Activated CD4-positive, CD25-positive, alpha-beta regulatory T cell treated with anti-CD3 and anti-CD28 coated beads, Interleukin-2, amount 50 U/mL, for 24 hours (primary cell): ENCODE measurements at regions not wholly inside any gene's neighbourhood (a gene's known extent, or its start where the extent isn't known, plus 50 kb on each side); places are given as distances from the start of the nearest gene placed in this dataset.
A peak's percentile ranks its signal among the peaks of the same experiment; 100 is the strongest.

Experiments used
- ATAC-seq, 2 donors: fragments of 150-1000 bp; cut with Tn5 transposase; one replicate each; pipeline ENCODE4 v1.10.0; 2021; ENCODE audit warnings: mild to moderate bottlenecking in 1 of 2, moderate library complexity in 1 of 2

DNA sequence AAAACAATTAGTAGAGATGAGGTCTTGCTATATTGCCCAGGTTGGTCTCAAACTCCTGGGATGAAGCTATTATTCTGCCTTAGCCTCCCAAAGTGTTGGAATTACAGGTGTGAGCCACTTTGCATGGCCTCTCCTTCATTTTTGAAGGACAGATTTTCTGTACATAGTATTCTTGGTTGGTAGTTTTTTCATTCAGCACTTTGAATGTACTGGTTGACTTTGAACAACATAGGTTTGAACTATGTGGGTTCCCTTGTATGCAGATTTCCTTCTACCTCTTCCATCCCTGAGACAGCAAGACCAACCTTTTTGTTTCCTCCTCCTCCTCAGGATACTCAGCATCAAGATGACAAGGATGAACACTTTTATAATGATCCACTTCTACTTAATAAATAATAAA lies 436.4 kb downstream of the QKI start:
- ATAC-seq: no peak

DNA sequence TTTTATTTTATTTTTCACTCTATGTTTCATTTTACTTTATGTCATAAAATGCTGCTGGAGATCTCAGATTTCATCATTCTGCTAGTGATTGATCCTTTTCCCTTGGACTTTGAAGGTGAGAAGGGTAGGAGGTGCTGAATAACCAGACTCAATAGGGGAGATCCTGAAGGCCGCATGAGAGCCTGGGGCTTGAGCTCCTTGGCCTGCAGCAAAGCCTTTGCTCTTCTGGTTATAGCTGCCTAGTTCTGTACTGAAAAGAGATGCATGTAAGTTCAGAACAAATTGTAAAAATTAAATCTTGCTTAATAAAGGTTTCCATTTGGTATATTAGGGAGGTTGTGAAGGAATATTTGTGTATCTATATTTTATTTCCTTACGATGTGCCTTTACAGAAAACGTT lies 430.2 kb downstream of the QKI start:
- ATAC-seq: no peak

DNA sequence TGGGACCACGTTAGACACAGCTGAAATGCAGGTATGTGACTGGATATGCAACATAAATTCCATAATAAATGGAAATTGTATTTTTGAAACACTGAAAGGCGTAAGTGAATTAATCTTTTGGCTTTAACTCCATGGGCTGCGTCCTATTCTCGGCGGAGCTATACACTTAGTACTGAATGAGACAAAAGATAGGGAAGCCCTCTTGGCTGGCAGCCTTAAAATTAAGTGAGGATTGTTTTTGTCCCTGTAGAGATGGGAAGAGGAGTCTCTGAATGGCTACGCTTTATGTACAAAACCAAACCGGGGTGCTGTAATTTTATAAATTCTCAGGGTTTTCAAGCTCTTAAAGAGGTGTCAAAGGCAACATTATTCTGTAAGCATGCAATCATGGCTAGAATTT lies 429.8 kb downstream of the QKI start:
- no peak for ATAC-seq

DNA sequence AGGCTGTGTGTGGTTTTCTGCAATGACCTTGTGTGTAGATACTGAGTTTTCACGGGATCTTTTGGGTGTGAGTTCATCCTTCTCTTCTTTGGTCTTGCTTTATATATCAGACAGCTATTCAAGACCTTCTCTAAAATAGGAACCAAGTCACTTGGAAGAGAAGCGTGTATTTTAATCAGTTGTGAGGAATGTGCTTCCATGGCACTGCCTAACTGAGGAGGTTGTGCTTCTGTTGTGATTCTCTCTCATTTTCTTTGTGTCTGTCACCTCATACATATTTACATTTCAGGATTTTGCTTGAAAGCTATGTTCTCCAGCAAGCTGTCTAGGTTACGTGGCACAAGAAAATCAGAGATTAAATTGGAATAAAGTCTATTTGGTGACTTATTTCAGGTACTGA lies 428.7 kb downstream of the QKI start:
- no peak for ATAC-seq

DNA sequence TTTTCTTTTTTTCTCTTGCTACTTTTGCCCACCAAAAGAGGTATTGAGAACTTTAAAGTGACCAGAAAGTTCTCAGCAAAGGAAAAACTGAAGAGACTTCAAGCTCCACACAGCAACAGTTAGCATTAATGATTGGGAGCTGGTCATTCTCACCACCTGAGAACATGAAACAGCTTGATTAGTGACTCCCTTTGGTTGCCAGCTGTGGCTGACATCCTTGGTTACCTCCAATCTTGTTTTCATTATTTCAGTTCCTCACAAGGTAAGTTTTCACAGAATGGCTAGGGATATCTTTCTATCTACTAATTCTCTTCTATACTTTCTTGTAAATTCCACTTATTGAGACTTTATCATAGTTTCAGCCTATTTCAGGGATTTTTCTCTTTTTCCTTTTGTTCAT lies 427.9 kb downstream of the QKI start:
- no peak for ATAC-seq

DNA sequence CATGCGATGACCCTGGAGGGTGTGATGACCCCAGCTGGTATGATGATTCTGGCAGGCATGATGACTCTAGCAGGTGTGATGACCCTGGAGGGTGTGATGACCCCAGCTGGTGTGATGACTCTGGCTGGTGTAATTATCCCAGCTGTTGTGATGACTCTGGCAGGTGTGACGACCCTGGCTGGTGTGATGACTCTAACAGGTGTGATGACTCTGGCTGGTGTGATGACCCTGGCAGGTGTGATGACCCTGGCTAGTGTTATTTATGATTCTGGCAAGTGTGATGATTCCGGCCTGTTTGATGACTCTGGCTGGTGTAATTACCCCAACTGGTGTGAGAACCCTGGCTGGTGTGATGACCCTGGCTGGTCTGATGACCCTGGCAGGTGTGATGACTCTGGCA lies 427.2 kb downstream of the QKI start:
- no peak for ATAC-seq

DNA sequence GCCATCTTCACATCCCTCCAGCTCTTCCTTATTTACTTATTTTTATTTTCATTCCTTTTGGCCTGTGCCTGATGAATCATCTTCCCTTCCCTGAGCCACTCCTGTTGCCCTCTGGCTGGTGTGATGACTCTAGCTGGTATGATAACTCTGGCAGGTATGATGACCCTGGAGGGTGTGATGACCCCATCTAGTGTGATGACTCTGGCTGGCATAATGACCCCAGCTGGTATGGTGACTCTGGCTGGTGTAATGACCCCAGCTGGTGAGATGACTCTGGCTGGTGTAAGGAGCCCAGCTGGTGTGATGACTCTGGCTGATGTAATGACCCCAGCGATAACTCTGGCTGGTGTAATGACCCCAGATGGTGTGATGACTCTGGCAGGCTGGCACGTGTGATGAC lies 426.8 kb downstream of the QKI start:
- no peak for ATAC-seq

DNA sequence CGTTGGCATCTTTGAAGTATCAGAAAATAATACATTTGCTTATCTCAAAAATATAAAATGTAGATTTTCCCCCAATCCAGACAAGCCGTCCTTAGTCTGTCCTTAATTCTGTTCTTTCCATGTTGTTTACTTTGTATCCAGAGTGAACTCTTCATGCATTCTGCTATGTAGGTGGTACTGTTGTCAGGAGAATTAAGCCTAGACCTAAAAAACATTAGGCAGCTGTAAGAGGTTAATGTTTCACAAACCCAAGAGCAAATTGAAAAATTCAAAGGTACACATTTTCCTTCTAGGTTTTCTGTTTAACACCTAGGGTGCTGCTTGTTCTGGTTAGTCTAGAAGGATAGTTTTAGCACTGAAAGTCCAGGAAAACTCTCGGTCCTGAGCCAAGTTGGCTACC lies 426.4 kb downstream of the QKI start:
- no peak for ATAC-seq

DNA sequence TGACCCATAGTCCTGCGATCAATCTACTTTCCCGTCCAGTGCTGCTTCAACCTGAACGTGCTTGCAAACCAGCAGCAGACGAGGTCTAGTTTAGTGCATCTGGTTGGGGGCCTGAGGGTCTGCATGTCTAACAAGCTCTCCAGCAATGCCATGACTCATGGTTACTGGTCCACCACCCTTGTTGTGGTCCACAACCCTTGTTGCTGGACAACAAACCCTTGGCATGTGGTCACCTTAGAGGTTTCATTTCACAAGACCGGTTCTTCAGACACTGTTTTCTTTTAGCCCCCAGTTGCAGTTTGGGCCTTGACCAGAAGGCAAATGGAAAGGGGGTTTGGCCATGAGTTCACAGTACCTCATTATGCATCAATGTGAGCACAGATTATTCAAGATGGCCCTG lies 424.8 kb downstream of the QKI start:
- ATAC-seq: no peak

DNA sequence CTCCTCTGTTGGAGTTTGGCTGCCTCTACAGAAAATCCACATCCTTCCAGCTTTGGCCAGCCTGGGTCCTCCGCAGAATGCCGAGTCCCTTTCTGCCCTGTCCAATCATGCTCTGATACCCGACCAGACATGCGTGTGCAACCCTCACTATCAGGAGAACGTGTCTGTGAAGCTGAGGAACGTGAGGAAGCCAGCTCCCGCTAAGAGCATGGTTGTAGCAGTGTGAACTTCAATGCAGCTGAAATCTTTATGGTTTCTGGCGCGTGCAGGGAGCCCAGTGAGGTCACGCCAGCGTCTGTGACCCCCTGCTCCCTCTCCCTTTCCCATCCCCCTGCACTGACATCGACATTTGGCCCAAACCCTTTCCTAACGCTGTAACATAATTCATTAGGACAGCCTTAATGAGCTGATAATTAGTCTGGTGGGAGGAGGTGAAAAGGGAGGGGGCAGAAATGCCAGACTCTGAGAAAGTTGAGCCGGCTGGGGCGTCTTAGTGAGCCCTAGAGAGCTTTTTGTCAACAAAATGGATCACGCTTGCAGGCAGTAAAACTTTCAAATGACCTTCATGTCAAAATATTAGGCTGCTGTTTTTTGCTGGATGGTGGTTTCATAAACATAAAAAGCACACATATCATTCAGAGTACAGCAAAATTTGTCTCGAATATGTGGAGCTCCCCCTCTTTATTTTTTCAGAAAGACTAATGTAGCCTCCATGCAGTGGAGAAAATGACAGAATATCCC lies 423.3 kb downstream of the QKI start:
- ATAC-seq: no peak

DNA sequence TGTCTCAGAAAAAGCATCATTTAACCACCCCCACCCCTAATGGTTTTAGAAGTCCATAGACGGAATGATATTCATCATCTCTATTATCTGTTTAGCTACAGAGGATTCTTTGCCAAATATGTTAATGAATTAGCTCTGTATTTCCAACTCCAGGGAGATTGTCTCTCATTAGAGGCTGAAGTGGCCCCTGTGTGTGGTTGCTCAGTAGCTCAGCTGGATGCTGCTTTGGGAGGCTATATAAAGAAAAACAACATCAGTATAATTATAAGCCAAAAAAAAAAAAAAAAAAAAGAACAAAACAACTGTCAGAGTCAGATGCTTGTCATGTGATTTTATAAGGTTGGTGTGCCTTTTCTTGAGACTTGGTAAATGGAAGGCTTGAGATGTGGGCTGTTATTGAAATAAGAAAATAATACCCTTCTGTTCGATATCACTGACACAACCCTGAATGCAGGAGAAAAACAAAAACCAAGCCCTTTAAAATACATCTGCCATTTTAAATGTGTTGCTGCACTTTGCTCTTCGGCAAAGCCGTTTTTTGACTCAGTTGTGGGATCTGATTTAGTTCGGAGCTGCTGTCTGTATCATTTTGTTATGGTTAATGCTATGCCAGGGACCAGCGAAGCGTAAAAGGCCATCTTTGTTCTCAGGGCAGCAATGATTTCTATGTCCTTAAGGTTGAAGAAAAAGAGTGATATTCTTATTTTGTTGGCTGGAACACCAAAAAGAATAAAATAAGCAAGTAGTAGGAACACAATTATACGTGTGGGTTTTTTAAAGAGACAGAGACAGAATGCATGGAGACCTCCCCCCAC lies 422.6 kb downstream of the QKI start:
- no peak for ATAC-seq

DNA sequence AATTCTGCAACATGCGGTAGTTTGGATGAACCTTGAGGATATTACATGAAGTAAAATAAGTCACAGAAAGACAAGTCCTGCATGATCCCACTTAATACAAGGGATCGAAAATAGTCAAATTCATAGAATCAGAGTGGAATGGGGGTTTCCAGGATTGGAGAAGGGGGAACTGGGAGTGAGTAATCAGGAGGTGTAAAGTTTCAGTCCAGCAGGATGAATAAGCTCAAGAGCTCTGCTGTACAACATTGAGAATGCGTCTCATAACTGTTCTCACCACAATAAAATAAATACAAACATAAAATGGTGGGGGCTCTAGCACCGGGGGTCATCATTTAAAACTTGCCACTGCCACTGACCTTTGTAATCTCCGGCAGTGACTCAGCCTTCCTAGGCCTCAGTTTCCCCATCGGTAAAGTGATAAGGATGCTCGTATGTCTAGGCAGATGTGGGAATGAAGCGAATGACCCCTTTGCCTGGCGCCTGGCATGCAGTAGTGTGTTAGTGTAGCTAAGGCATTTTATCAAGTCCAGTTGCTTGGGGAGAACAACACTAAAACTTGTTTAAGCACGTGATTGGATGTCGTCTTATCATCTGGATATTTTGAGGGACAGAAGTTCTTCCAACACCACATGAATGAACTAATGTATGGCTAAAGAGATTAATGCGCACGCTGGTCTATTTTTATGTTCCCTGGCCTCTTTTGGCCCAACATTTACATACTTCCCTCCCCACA lies 421.1 kb downstream of the QKI start:
- ATAC-seq: no peak

DNA sequence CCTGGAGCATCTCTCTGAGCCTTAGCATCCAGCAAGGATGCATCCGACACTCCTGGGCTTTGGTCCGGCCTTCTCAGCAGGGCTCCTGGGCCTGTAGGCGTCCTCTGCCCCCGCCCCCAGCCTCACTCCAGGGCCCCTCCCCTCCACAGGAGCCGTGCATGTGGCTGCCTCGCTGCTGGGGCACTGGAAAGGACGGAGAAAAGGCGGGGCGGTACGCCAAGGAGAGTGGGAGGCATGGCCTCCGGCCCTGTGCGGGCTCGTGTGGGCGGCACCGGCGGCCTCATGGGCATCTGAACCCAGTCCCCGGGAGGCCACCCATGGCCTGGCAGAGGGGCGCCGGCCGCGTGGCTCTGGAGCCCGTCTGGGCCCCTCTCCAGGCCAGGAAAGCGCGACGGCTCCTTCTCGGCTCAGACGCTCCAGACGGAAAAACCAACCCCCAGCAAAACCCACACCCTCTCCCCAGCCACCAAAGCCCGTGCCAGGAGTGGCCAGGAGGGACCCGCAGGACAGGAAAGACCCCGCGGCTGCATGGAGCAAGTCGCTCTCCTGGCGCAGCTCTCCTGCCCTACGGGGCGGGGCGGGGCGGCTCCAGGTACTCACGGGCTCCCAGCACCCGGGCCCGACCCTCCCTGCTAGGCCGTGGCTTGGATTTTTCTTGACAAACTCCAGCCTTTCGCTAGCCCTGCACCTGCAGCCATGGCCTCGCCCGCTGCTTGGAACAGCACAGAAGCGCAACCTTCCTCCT lies 419.9 kb downstream of the QKI start:
- ATAC-seq: no peak

DNA sequence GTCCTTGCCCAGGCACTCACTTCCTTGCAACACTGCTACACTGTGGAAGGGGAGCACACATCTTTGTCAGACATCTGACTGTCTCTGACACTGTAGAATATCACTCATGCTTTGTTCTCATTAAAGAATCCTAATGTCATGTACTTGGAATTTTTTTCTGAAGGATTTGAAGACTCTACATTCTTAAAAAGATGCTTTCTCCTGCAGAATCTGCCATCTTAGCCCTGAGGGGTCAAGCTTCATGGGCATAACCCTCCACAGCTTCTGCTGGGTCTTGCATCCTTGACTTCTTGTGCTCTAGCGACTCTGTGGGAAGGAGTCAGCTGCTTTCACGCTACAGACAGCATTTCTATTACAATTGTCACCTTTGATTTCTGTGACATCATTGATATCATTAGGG lies 417.2 kb downstream of the QKI start:
- ATAC-seq: no peak

DNA sequence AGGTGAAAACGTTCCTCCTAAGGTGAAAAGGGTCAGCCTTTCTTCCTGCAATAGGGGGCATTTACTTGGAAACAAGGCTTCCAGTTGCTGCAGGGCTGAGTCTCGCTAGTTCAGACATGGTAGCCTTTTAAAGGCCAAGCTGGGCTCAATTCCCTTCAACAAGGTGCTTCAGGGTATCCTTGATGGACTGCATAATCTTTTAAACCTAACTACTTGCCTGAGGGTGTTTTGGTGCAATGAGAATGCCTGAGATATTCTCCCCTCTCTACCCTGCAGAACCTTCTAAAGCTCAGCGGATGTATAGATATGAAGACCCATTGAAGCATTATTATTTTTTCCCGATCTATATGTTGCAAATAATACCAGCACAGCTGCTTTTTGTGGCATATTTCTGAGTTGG lies 416.1 kb downstream of the QKI start:
- no peak for ATAC-seq

DNA sequence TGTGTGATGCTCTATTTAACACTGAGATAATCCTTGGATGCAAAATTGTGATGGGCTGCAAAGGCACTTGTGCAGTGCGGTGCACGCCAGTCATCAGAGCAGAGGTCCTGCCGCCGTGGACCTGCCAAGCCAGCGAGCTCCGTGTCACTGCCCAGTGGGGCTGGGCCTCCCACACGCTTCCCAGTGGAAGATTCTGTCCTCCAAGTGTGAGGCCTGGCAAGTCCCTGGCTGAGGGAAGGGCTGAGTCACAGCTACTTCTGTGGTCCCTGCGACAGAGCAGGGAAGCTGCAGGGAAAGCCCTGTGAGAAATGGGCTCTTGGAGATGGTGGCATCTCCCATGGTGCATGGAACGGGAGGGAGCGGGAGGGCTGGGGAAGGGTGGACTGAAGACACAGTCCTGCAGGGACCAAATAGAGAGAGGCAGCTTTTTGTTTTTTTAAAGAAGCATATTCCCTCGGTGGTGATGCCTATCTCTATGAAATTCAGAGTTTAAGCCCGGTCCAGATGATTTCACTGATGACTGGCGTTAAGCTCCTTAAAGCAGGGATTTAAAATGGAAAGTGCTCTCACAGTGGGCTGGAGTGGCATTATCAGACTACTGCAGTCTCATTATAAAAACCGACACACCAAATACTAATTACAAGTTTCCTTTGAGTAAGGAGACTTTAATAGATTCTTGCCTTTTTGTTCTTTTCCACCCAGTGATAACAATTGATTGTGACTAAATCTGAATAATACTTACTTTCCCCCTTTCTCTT lies 413.7 kb downstream of the QKI start:
- ATAC-seq: no peak

DNA sequence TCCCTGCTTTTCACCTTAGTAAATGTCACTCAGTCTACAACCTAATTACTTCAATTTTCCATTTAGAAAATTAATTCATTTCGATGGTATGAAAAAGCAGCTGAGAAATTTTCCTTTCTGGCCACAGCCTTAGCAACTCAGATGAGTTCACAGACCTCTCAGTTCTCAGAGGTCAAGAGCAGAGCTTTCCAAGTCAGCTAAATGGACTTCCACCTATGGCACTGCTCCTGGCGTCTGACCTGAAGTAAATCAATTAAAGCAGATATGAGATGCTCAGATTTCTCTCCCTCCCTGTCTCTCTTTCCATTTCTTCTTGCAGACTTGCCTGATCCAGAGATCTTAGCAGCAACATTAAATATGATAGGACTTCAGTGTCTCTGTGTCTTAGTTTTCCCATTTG lies 412.6 kb downstream of the QKI start:
- ATAC-seq: no peak

DNA sequence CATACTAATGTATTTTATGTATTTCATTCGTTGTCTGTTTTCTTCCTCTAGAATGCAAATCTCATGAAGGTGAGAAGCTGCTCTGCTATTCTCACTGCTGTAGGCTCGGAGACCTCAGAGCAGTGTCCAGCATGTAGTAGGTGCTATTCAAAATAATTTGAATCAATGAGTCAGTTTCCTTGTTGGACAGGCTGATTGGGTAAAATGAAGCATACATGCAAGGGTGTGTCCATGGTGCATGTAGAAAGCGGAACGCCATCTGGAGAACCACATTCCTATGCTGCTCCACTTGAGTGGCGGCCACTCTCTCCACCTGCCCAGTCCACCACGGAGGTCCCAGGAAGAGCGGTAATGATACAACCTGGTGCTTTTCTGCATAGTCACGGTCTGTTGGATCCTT lies 412.1 kb downstream of the QKI start:
- ATAC-seq: no peak

DNA sequence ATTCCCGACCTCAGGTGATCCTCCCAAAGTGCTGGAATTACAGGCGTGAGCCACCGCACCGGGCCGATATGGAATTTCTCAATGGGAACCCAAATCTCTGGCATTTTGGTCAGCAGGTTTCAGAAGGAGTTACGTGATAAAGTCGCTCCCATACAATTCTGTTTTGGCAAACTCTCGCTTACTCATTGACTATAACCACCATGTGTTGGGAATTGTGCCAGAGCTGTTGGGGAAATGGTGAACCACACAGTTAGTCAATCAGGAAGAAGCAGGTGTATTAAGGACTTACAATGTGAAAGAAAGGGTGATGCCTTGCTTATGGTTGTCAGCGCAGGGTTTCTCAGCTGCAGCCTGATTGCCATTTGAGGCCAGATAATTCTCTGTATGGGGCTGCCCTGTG lies 410.5 kb downstream of the QKI start:
- no peak for ATAC-seq

DNA sequence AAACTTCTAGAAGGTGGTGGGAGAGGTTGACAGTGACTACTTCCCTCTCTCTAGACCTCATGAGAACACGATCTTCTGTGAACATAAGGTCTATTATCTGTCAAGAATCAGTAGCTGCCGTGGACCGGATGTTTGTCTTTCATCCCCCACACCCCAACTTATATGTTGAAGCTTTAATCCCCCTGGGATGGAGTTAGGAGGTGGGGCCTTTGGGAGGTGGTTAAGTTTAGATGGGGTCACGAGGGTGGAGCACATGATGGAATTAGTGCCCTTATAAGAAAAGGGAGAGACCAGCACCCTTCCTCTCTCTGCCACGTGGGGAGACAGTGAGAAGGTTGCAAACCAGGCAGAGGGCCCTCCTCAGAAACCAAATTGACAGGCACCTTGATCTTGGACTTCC lies 409.1 kb downstream of the QKI start:
- ATAC-seq: peak in 1 of 2 donors; percentile 11

DNA sequence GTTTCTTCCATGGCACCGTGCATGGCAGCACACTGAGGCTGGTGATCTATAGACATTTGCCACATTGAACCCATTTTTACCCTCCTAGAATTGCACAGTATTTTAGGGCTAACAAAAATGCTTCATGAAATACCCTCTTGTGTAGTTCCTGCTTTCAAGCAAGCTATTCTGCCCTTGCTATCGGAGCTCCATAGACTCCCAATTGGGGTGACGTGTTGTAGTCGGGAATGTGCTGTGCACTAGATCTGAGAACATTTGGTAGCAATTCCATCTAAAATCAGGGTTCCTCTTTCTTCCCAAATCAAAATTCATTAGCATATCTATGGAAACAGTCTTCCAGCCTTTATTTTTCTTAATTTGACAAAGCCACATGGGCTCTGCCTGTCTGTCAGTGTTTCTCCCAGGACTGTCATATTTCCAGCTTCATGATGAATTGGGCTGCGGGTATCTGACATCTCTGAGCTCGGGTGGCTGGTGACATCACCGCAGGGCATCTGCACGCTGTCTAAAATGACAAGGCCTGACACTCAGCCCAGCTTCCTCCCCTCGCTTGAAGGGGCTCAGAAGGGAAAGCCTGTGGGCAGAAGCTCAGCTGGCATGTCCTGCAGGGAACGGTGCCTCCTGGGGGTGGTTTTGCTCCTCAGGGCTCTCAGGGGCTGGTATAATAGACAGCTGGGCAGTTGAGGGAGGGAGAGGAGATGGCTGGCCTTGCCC lies 406.4 kb downstream of the QKI start:
- no peak for ATAC-seq

DNA sequence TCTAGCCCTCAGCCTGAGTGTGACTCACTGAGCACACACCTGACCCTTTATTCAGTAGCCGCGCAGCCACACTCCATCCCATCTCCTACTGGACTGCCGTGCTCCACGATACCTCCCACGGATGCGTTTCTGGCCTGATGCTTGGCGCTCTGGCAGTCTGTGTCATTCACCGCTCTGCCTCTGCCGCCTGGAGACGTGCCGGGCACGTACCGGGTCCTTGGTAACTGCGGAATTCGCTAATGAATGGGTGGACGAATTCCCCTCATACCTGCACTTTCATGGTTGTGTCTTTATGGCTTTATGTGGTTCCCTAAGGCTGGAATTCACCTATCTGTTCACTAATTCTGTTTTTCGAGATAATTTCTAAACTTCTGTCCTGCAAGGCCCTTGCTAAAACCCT lies 405.7 kb downstream of the QKI start:
- ATAC-seq: no peak
